ENCODE measurements at regions not wholly inside any gene's neighbourhood (a gene's known extent, or its start where the extent isn't known, plus 50 kb on each side); places are given as distances from the start of the nearest gene placed in this dataset.

- H3K27ac Mint-ChIP-seq = no peak overlapping the region
- no peaks in the 10 kb centered on the region for H3K27me3 ChIP-seq (ENCODE audit: control insufficient read depth in 1 of 2, insufficient read depth in 2 of 2, low read length in 2 of 2)
- H3K9me3 Mint-ChIP-seq = peaks cover 10% of the 10 kb centered on the region
- H3K27ac ChIP-seq (ENCODE audit: low read depth in 1 of 2, low read length in 2 of 2) = no peak overlapping the region
- TF ChIP-seq CTCF (IDR thresholded peaks at IDR 0.05) = no peak
- DNase-seq (no peak), ATAC-seq (ENCODE audit: poor library complexity) (no peak)
- H3K4me3 Mint-ChIP-seq = no peak overlapping the region
- no peaks in the 10 kb centered on the region for H3K27me3 Mint-ChIP-seq
- ChIA-PET CTCF (no interaction called here), POLR2A (no interaction called here)
- intact Hi-C loops (cut with DNase I, micrococcal nuclease) = no loop called here
- peaks cover 0 to 13% of the 10 kb centered on the region in 2 experiments for H3K9me3 ChIP-seq (ENCODE audit: control insufficient read depth in 1 of 2, insufficient read depth in 1 of 2, low read length in 2 of 2)
- no peak overlapping the region for H3K4me3 ChIP-seq (ENCODE audit: low read length)
- H3K36me3 ChIP-seq (ENCODE audit: insufficient read depth, low read length) = no peaks in the 10 kb centered on the region
- H3K36me3 Mint-ChIP-seq (ENCODE audit: low read depth) = no peaks in the 10 kb centered on the region
- H3K4me1 ChIP-seq (ENCODE audit: insufficient read depth, low read length) = no peaks in the 10 kb centered on the region
- no peaks in the 10 kb centered on the region for H3K4me1 Mint-ChIP-seq (ENCODE audit: low read depth)
These were observed 764.9 kb downstream of the LIG4 start for GRCh38 chr13:107450431-107450830.

DNA sequence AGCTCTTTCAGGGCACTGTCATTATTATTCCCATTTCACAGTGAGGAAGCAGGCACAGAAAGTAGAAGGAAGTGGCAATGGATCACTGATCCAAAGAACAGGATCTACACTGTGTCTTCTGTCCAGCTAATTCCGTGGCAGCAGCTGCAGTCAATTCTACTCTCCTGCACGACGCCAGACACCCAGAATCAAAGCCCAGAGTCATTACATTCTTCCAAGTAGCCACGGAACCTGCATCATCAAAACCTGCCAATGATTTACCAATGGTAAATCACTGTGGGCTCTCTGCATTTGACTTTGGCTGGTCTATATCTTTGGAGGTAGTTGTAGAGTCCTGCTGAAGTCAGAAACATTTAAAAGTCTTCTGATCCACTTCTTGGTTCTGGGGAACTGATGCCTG lies 767.7 kb downstream of the LIG4 start:
- ATAC-seq (ENCODE audit: poor library complexity) (no peak), DNase-seq (no peak)
- Histone ChIP-seq H3K4me1 (ENCODE audit: insufficient read depth, low read length) (no peaks in the 10 kb centered on the region), H3K4me3 (ENCODE audit: low read length) (no peak overlapping the region), H3K27me3 (ENCODE audit: control insufficient read depth in 1 of 2, insufficient read depth in 2 of 2, low read length in 2 of 2) (no peaks in the 10 kb centered on the region), H3K36me3 (ENCODE audit: insufficient read depth, low read length) (no peaks in the 10 kb centered on the region), H3K27ac (ENCODE audit: low read depth in 1 of 2, low read length in 2 of 2) (no peak overlapping the region), H3K9me3 (ENCODE audit: control insufficient read depth in 1 of 2, insufficient read depth in 1 of 2, low read length in 2 of 2) (peaks cover 0 to 13% of the 10 kb centered on the region in 2 experiments)
- H3K9me3 Mint-ChIP-seq = peaks cover 3% of the 10 kb centered on the region
- H3K27ac Mint-ChIP-seq = no peak overlapping the region
- ChIA-PET CTCF (no interaction called here), POLR2A (no interaction called here)
- no peak overlapping the region for H3K4me3 Mint-ChIP-seq
- no peaks in the 10 kb centered on the region for H3K4me1 Mint-ChIP-seq (ENCODE audit: low read depth)
- no peak for TF ChIP-seq CTCF (IDR thresholded peaks at IDR 0.05)
- intact Hi-C loops (cut with DNase I, micrococcal nuclease) = no loop called here
- H3K36me3 Mint-ChIP-seq (ENCODE audit: low read depth) = no peaks in the 10 kb centered on the region
- H3K27me3 Mint-ChIP-seq = no peaks in the 10 kb centered on the region

GRCh38 chr13:107441279-107441678 lies 774.1 kb downstream of the LIG4 start:
- intact Hi-C loops (cut with DNase I, micrococcal nuclease) = no loop called here
- ATAC-seq (ENCODE audit: poor library complexity) (no peak), DNase-seq (no peak)
- Mint-ChIP-seq H3K36me3 (ENCODE audit: low read depth) (no peaks in the 10 kb centered on the region), H3K27me3 (no peaks in the 10 kb centered on the region), H3K4me3 (no peak overlapping the region), H3K27ac (no peak overlapping the region), H3K9me3 (peaks cover 6% of the 10 kb centered on the region), H3K4me1 (ENCODE audit: low read depth) (no peaks in the 10 kb centered on the region)
- Histone ChIP-seq H3K36me3 (ENCODE audit: insufficient read depth, low read length) (no peaks in the 10 kb centered on the region), H3K4me3 (ENCODE audit: low read length) (no peak overlapping the region), H3K27ac (ENCODE audit: low read depth in 1 of 2, low read length in 2 of 2) (no peak overlapping the region), H3K27me3 (ENCODE audit: control insufficient read depth in 1 of 2, insufficient read depth in 2 of 2, low read length in 2 of 2) (no peaks in the 10 kb centered on the region), H3K4me1 (ENCODE audit: insufficient read depth, low read length) (no peaks in the 10 kb centered on the region), H3K9me3 (ENCODE audit: control insufficient read depth in 1 of 2, insufficient read depth in 1 of 2, low read length in 2 of 2) (peaks cover 0 to 4% of the 10 kb centered on the region in 2 experiments)
- TF ChIP-seq CTCF (IDR thresholded peaks at IDR 0.05) = no peak
- ChIA-PET POLR2A (no interaction called here), CTCF (no interaction called here)

Measured in CD4-positive, alpha-beta T cell (primary cell).